GM10248 (cell line): ENCODE measurements at regions not wholly inside any gene's neighbourhood (a gene's known extent, or its start where the extent isn't known, plus 50 kb on each side); places are given as distances from the start of the nearest gene placed in this dataset.

Source experiments
- CTCF ChIA-PET: fragments of 300-600 bp; sonication (Branson Sonifier 250); formaldehyde crosslinking; extraction: SDS; loops from one replicate; lab custom pipeline; 2021; ENCODE audit warnings: antibody characterized with exemption; lab: Yijun Ruan, JAX
- POLR2A ChIA-PET: fragments of 350-650 bp; sonication (Branson Sonifier 250); formaldehyde crosslinking; extraction: SDS; loops from one replicate; lab custom pipeline; 2020; ENCODE audit warnings: antibody characterized with exemption; lab: Yijun Ruan, JAX
- DNase-seq: peaks from one replicate; pipeline ENCODE4 v3.0.0; 2012; ENCODE audit errors: extremely low spot score
- CTCF ChIP-seq: IDR thresholded peaks from 2 replicates; pipeline ENCODE4 v1.5.1; 2012; ENCODE audit warnings: mild to moderate bottlenecking, low read depth; ENCODE audit errors: extremely low read depth, missing control alignments, control extremely low read depth

DNA sequence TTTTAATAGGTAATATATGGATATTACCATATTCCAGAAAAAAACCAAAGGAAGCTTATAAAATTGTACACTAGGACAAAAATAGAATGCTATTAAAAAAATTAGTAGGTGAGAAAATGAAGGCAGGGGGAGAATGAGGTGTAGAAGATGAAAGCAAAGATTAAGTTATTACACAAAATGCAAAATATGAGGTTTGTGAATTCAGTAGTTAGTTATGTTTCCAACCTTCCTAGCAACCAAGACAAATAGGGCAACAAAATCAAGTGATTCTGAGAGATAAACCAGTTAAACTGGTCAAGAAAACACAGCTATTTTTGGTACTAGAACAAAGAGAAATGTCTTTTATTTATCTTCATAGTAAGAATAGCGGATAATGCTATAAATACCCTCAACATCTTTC is 300.0 kb upstream of the RASGEF1B start:
- ChIA-PET POLR2A (no interaction called here), CTCF (no interaction called here)

GRCh38 chr4:81769244-81769643 is 297.5 kb upstream of the RASGEF1B start:
- DNase-seq = no peak
- ChIA-PET POLR2A (no interaction called here), CTCF (no interaction called here)
- no peak for TF ChIP-seq CTCF

More for the DNA sequence above, 300.0 kb upstream of the RASGEF1B start:
- TF ChIP-seq CTCF = no peak
- DNase-seq = no peak

DNA sequence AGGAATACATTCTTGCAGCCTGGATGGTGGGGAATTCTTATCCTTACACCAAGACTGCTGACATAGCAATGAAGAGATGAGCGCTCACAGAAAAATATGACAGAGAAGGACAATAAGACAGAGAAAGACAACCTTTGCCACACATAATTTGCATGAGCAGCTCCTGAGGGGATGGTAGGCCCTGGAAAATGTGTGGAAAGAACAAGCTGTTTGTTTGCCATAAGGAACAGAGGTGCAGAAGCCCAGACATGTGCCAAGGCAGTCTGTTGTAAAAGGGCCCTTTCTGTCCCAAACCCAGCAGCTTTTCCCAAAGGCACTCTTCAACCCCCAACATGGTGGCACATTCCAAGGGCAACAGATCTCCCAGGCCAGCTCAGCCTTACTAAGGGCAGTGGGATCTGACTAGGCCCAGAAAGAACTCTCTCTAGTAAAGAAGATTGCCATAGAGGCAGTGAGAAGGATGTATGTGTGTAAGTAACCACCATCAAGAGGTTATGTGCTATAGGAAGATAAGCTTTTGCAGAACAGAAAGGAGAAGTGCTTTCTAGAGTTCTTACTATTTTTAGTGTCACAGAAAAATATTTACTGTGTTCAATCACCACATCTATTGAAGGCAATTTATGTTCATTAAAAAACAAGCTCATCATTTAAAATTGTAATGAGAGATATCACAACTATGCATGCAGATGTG is 287.0 kb upstream of the RASGEF1B start:
- no peak for TF ChIP-seq CTCF
- ChIA-PET POLR2A (no interaction called here), CTCF (interaction anchor here (0.8 to 1.7 kb wide), 4 partner anchors 16 to 62 kb away, joined by 3 to 7 read pairs (median 4); no protein-coding TSS in a partner anchor)
- DNase-seq = no peak

DNA sequence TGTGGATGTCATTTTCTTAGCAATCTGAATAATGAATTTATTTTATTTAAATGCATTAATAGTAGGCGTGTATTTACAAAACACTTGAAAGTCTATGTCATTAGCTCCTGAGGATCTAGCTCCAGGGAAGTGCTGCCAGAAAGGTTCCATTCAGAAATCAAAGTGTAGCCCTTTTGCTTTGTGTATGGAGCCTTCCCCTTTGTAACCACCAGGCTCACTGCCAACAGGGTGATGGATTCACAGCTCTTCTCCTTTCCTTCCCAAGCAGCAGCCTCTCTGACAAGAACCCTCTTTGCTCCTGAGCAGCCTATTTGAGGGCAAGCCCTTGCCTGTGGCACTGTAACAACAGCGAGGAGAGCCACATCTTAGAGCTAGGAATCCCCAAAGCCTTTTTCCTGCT is 286.0 kb upstream of the RASGEF1B start:
- no peak for TF ChIP-seq CTCF
- ChIA-PET CTCF (interaction anchor here (0.8 to 1.3 kb wide), 3 partner anchors 13 to 18 kb away, joined by 3 to 4 read pairs (median 4); no protein-coding TSS in a partner anchor), POLR2A (no interaction called here)
- DNase-seq = no peak

DNA sequence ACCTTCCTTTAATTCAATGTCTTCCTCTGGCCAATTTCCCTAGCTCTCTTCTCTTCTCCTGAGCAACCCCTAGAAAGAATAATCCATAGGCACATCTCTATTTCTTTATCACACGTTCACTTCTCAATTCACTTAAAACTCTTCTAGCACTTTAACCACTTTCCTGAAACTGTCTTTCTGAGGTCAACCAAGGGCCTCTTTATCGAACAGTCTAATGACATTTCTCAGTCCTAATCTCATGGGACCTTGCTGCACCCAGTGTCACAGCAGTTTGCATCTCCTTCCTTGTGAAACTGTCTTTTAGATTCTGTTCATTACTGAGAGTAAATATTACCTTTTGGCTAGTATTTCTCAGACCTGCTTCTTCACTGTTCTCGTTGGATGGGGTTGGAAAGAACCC is 285.3 kb upstream of the RASGEF1B start:
- CTCF ChIA-PET = interaction anchor here (0.8 to 1.3 kb wide), 2 partner anchors 11 to 17 kb away, joined by 3 to 4 read pairs; no protein-coding TSS in a partner anchor

GRCh38 chr4:81756042-81756441 is 284.3 kb upstream of the RASGEF1B start:
- no peak for TF ChIP-seq CTCF
- ChIA-PET POLR2A (no interaction called here), CTCF (interaction anchor here (0.8 kb wide), 1 partner anchor 12 kb away, joined by 3 read pairs; no protein-coding TSS in a partner anchor)
- no peak for DNase-seq

More for the DNA sequence above, 285.3 kb upstream of the RASGEF1B start:
- no peak for DNase-seq
- POLR2A ChIA-PET = no interaction called here
- no peak for TF ChIP-seq CTCF

- DNase-seq = no peak
- ChIA-PET POLR2A (no interaction called here), CTCF (no interaction called here)
- TF ChIP-seq CTCF = no peak
Observed at GRCh38 chr4:81754169-81754568, 282.5 kb upstream of the RASGEF1B start.
